H7 (cell line): ENCODE measurements at regions not wholly inside any gene's neighbourhood (a gene's known extent, or its start where the extent isn't known, plus 50 kb on each side); places are given as distances from the start of the nearest gene placed in this dataset.
"Not testable (repeated sequence)": the region's sequence is repeated elsewhere in the genome, so short reads cannot be mapped to it uniquely, and the experiment has no call there.

Source experiments
- DNase-seq: peaks from one replicate; pipeline ENCODE4 v3.0.0; 2012
- H3K27me3 ChIP-seq: 2 replicates; pipeline ENCODE4 v1.6.0; 2011; ENCODE audit warnings: mild to moderate bottlenecking, low read length; ENCODE audit not compliant: control insufficient read depth, insufficient read depth
- H3K36me3 ChIP-seq: replicated peaks from 2 replicates; pipeline ENCODE4 v1.5.1; 2011; ENCODE audit warnings: low read length; ENCODE audit not compliant: control insufficient read depth, insufficient read depth
- H3K4me3 ChIP-seq: 2 replicates; pipeline ENCODE4 v1.5.1; 2011; ENCODE audit warnings: low read depth, mild to moderate bottlenecking, control low read depth, low read length, moderate library complexity; ENCODE audit not compliant: insufficient read depth

DNA sequence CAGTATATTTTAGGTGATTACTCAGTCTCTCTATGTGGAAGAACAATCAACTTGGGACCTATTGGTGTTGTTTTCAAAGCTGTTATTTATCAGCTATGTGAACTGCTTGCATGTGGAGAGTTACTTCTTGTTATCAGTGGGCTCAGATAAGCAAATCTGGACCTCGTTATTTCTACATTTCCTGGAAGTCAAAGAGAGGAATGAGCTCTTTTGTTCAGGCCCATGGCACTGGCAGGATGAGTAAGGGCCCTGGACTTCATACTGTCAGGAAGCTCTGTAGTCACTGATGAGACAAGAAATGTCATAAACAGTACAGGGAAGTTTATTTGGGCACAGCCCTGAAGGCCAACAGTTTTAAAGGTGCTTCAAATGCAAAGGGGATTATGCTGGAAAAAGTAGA, 760.6 kb upstream of the EPHA5 start:
- no peak overlapping the region for H3K4me3 ChIP-seq
- H3K27me3 ChIP-seq: no peaks in the 10 kb centered on the region
- DNase-seq: no peak
- H3K36me3 ChIP-seq: no peaks in the 10 kb centered on the region

DNA sequence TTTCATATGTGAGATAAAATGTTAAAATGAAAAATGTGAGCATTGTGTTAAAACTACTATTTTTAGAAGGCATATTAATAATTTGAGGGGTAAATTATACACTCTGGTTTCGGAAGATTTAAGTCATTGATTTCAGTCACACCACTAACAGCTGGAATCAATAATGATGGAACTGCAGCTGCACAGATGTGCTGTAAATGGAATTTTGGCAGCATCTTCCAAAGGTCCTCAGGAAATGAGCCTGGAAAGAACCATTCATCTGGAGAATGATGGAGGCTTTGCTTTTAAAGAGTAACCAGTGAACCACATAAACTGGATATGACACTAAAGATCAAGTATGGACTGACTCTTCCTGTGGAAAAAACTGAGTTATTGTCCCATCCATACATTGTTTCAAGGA, 759.0 kb upstream of the EPHA5 start:
- no peak for DNase-seq
- no peaks in the 10 kb centered on the region for H3K27me3 ChIP-seq
- H3K36me3 ChIP-seq: no peaks in the 10 kb centered on the region
- no peak overlapping the region for H3K4me3 ChIP-seq

DNA sequence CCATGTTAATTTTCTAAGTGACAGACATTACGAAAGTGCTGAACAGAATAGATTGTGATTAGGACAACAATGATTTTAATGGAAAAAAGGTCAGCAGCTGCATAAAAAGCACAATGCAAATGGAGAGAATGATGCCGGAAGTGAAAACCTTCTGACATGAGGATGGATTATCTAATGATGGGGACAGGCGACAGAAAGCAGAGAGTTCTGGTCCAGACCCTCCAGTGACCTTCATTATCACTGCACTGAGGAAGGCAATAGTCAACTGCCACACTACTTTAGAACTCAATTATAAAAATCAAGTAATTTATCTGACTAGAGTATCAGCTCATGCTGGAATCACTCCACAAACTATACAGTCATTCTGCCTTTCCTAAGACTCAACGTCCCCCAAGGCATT, 746.1 kb upstream of the EPHA5 start:
- H3K4me3 ChIP-seq: no peak overlapping the region
- DNase-seq: no peak
- no peaks in the 10 kb centered on the region for H3K27me3 ChIP-seq
- H3K36me3 ChIP-seq: no peaks in the 10 kb centered on the region

DNA sequence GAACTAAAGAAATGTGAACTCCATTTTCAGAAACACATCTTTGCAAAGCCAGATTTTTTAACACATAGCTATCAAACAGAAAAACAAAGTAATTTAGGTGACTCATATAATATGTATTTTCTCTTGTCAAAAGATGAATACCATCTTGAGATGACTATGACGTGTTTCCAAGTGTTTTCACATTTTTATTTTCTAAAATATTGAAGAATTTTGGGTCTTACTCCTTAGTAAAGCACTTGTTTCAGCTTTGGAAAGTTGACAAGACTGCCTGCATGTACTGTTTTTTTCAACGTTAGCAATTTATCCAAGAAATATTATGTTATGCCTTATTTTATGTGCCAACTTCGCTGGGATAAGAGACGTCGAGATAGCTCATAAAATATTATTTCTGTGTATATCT, 733.9 kb upstream of the EPHA5 start:
- H3K36me3 ChIP-seq: no peaks in the 10 kb centered on the region
- no peaks in the 10 kb centered on the region for H3K27me3 ChIP-seq
- DNase-seq: no peak
- no peak overlapping the region for H3K4me3 ChIP-seq

DNA sequence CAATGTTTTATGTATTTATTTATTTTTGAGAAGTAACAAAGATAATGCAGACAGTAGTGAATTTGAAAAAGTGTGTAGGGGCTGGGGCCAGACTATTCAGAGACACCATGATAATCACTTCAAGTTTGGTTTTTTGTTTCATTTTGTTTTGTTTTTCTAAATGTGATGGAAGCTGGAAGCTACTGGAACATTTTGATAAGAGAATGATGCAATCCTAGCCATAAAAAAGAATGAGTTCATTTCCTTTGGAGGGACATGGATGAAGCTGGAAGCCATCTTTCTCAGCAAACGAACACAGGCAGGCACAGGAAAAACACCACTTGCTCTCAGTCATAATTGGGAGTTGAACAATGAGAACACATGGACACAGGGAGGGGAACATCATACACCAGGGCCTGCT, 706.6 kb upstream of the EPHA5 start:
- no peaks in the 10 kb centered on the region for H3K36me3 ChIP-seq
- DNase-seq: no peak
- H3K4me3 ChIP-seq: no peak overlapping the region
- H3K27me3 ChIP-seq: no peaks in the 10 kb centered on the region

DNA sequence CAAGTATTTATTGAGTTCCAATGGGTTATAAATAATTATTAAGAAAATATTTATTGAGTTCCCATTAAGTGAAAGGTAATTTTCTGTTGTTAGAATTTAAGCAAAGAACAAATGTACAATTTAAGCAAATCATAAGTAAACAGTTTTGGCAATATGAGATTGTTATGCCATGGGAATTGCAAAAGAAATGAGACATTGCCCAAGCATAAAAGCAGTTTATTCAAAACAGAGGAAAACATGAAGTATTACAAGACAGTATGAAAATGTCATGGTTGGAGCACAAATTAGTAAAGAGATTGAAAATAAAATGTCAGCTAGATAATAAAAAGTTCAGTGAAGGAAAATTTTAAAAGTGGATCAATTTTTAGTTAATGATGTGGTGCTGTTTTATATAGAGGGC, 706.1 kb upstream of the EPHA5 start:
- Histone ChIP-seq H3K4me3 (no peak overlapping the region), H3K36me3 (no peaks in the 10 kb centered on the region), H3K27me3 (no peaks in the 10 kb centered on the region)
- DNase-seq: no peak

DNA sequence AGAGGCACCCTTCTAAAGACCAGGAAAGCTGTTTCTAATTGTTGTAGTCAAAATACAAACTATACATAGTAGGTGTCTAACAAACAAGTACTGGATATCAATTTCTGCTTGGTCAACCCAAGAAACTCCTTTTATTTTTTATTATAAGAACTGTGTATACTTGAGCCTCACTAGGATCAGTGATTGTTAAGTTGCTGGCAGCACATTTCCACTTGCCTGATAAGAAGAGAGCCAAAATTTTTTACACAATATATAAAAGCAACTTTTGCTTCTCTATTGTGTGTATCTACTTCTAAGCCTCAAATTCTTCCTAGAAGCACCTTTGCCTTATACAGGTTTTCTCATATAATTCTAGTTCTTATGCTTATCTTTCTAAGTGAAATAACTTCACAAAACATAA, 703.0 kb upstream of the EPHA5 start:
- no peaks in the 10 kb centered on the region for H3K27me3 ChIP-seq
- DNase-seq: no peak
- H3K4me3 ChIP-seq: no peak overlapping the region
- H3K36me3 ChIP-seq: no peaks in the 10 kb centered on the region

DNA sequence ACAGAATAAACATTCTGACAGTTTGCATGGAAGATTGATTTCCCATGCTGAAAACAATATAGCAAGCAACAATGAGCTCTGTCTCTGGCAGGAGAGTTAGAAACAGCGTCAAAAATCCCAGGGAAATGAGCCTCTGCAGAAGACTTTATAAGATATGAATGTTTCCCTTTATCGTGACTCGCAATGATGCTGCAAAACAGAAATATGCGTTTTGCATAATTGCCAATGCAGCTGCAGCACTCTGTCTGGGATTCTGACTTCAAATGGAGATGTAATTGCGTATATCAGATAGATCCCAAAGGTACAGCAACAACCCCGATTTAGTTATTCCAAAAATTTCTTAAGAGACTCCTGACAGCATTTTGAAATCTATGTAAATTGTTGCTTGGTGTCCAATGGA, 702.4 kb upstream of the EPHA5 start:
- Histone ChIP-seq H3K27me3 (no peaks in the 10 kb centered on the region), H3K4me3 (no peak overlapping the region), H3K36me3 (no peaks in the 10 kb centered on the region)
- DNase-seq: no peak

DNA sequence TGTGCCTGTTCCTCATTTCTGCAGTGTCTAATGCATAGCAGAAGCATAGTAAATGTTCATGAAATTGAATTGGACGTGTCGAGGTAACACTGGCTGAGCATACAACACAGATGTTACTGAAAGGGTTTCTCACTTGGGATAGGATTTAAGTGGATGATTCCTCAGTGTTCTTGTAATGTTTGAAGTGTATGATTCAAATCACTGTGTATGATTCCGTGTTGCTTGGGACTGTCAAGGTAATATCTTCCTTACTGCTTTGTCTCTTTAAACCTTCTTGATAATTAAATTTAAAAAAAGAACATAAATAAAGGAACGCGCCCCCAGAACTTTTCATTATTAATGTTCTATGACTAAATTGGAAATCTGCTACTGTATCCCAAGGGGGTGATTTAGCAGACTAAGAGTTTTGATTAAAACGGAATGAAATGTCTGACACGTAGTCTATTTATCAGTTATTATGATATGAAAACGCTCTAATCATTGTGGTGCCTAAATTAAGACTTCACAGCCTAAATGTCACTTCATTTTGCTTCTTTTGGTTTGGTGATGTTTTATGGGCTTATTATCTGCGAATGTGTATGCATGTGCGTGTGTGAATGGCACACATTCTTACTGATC, 696.9 kb upstream of the EPHA5 start:
- no peaks in the 10 kb centered on the region for H3K36me3 ChIP-seq
- DNase-seq: no peak

DNA sequence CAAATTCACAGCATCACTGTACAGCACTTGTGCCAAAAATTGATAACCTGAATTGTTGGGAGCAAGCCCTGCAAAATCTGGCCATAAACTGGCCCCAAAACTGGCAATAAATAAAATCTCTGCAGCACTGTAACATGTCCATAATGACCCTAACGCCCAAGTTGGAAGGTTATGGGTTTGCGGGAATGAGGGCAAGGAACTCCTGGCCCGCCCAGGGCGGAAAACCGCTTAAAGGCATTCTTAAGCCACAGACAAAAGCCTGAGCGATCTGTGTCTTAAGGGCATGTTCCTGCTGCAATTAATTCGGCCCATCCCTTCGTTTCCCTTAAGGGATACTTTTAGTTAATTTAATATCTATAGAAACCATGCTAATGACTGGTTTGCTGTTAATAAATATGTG, 690.1 kb upstream of the EPHA5 start:
- H3K4me3 ChIP-seq, DNase-seq, H3K36me3 ChIP-seq, H3K27me3 ChIP-seq: not testable (repeated sequence)

More for the DNA sequence above, 696.9 kb upstream of the EPHA5 start:
- Histone ChIP-seq H3K27me3 (no peaks in the 10 kb centered on the region), H3K4me3 (no peak overlapping the region)

DNA sequence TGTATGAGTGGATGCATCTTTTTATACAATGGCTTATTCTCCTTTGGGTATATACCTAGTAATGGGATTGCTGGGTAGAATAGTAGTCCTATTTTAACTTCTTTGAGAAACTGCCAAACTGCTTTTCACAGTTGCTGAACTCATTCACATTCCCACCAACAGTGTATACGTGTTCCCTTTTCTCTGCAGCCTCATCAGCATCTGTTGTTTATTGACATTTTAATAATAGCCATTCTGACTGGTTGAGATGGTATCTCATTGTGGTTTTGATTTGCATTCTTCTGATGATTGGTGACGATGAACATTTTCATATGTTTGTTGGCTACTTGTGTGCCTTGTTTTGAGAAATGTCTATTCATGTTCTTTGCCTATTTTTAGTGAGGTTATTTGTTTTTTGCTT, 687.0 kb upstream of the EPHA5 start:
- no peak for DNase-seq
- Histone ChIP-seq H3K36me3 (no peaks in the 10 kb centered on the region), H3K27me3 (no peaks in the 10 kb centered on the region), H3K4me3 (no peak overlapping the region)

DNA sequence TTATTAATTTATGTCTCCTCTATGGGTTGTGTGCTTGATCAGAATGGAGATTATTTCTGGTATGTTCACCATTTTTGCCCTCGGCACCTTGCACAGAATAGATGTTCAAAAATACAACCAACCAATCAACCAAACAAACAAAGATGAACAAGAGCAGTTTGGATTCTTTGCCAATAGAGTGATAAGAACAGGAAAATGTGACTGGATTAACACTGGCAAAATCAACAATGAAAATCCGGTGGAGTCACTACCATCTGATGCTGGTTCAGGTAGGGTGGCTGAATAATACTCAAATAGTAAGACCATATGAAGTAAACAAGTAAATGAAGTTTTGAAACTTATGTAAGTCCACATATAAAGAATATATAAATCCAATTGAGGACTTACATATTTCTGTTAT, 685.0 kb upstream of the EPHA5 start:
- H3K27me3 ChIP-seq: no peaks in the 10 kb centered on the region

DNA sequence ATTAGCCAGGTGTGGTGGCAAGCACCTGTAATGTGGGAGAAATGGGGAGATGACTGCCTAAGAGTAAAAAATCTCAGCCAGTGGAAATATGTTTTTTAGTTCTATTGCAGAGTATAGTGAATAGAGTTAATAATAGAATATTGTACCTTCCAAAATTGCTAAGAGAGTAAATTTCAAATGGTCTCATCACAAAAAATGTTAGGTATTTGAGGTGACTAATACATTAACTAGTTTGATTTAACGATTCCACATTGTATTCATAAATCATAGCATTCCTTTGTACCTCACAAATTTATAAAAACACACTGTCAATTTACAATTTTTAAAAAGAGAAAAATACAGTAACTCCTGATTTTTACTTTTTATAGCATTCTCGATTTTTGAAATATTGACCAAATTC, 681.5 kb upstream of the EPHA5 start:
- DNase-seq: no peak
- Histone ChIP-seq H3K36me3 (no peaks in the 10 kb centered on the region), H3K27me3 (no peaks in the 10 kb centered on the region), H3K4me3 (no peak overlapping the region)

More for the DNA sequence above, 685.0 kb upstream of the EPHA5 start:
- H3K36me3 ChIP-seq: no peaks in the 10 kb centered on the region
- DNase-seq: no peak
- no peak overlapping the region for H3K4me3 ChIP-seq

DNA sequence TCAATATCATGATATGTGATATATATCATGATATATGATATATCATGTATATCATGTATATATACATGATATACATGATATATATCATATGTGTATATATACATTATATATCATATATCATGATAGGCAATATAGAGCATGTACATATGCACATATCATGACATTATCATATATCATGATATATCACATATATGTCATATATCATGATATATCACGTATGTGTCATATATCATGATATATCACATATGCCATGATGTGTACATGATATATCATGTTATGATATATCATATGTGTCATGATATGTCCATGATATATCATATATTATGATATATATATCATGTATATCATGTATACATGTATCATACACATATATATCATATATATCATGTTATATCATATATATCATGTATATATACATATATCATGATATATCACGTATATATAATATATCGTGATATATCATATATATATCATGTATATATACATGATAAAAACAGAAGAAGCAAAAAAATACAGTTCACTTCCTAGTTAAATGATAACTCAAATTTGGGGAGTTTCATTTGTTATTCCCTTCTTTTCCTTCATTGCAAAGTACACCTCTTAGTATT, 670.1 kb upstream of the EPHA5 start:
- H3K4me3 ChIP-seq: no peak overlapping the region
- no peaks in the 10 kb centered on the region for H3K36me3 ChIP-seq
- no peak for DNase-seq
- no peaks in the 10 kb centered on the region for H3K27me3 ChIP-seq

DNA sequence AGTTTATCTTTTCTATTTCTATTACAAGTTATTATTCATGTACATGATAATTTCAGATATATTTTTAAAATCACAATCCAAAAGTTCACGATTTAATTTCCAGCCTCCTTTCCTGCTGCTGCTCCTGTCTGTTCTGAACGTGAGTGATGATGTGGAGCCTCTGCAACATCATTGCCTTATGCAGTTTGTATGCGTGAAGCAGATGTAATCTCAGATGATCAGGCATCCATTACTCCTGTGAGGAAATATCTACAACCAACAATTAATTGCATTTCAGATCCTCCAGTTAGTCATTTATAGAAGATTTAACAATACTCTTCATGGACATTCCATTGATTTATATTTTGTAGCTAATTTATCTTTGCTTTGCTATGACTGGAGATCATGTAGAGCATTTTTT, 668.7 kb upstream of the EPHA5 start:
- no peak overlapping the region for H3K4me3 ChIP-seq
- no peaks in the 10 kb centered on the region for H3K27me3 ChIP-seq
- H3K36me3 ChIP-seq: no peaks in the 10 kb centered on the region
- no peak for DNase-seq

DNA sequence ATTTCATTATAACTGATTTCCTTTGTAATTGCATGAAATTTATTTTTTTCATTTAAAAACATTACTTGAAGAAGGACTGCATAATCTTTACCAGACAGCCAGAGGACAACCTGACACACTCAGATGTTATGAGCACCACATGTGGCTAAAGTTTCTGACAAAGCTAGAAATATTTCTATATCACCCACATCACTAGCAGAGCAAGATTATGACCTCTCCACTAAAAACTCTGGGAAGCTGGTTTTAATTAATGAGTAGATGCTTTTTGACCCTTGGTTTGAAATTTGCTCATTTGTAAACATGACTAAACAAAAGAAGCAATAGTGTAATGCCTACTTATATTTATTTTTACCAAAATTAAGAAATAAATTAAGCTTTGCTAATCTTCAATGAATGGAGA, 661.5 kb upstream of the EPHA5 start:
- no peak for DNase-seq
- Histone ChIP-seq H3K27me3 (no peaks in the 10 kb centered on the region), H3K36me3 (no peaks in the 10 kb centered on the region), H3K4me3 (no peak overlapping the region)
